CD4-positive, CD25-positive, alpha-beta regulatory T cell (primary cell): ENCODE measurements at regions not wholly inside any gene's neighbourhood (a gene's known extent, or its start where the extent isn't known, plus 50 kb on each side); places are given as distances from the start of the nearest gene placed in this dataset.

ENCODE experiments used
- ATAC-seq, 2 donors: fragments of 150-1000 bp; cut with Tn5 transposase; one replicate each; pipeline ENCODE4 v1.10.0; 2021; ENCODE audit warnings: low read depth in 2 of 2, moderate number of reproducible peaks in 2 of 2, moderate library complexity in 1 of 2
- DNase-seq, 3 donors: peaks; one replicate each; pipeline versions ENCODE4 v3.0.0 to v3.0.0-alpha.2; 2012 to 2022; ENCODE audit warnings: mixed read lengths in 1 of 3
- H3K27ac ChIP-seq: one replicate; pipeline ENCODE4 v1.7.0; 2013; ENCODE audit warnings: mild to moderate bottlenecking, low read length; ENCODE audit not compliant: insufficient read depth, poor library complexity, severe bottlenecking
- H3K27me3 ChIP-seq: one replicate; pipeline ENCODE4 v1.7.0; 2013; ENCODE audit warnings: low read length; ENCODE audit not compliant: control insufficient read depth, insufficient read depth
- H3K36me3 ChIP-seq: one replicate; pipeline ENCODE4 v1.7.0; 2013; ENCODE audit warnings: mild to moderate bottlenecking, low read length, moderate library complexity; ENCODE audit not compliant: control insufficient read depth, insufficient read depth
- H3K4me1 ChIP-seq: 2 replicates; pipeline ENCODE4 v1.7.0; 2013; ENCODE audit warnings: mild to moderate bottlenecking, low read length; ENCODE audit not compliant: insufficient read depth, control insufficient read depth, poor library complexity, severe bottlenecking
- H3K4me3 ChIP-seq: one replicate; pipeline ENCODE4 v1.7.0; 2013; ENCODE audit warnings: low read depth, mild to moderate bottlenecking, low read length, moderate library complexity
- H3K9me3 ChIP-seq, 2 experiments: 1 replicate in 1 of 2; 2 replicates in 1 of 2; pipeline ENCODE4 v1.7.0; 2013; ENCODE audit warnings: low read length in 2 of 2, mild to moderate bottlenecking in 1 of 2, moderate library complexity in 1 of 2; ENCODE audit not compliant: control insufficient read depth in 2 of 2
- H3K27ac Mint-ChIP-seq, 3 donors: one replicate each; pipeline ENCODE4 v1.8.0; 2020 to 2022; ENCODE audit warnings: mild to moderate bottlenecking in 3 of 3, mixed read lengths in 3 of 3, moderate library complexity in 2 of 3
- H3K27me3 Mint-ChIP-seq: one replicate; pipeline ENCODE4 v1.8.0; 2022; ENCODE audit warnings: mild to moderate bottlenecking, mixed read lengths
- H3K36me3 Mint-ChIP-seq: one replicate; pipeline ENCODE4 v1.8.0; 2020; ENCODE audit warnings: mixed read lengths
- H3K4me1 Mint-ChIP-seq, 4 donors: one replicate each; pipeline ENCODE4 v1.8.0; 2020 to 2022; ENCODE audit warnings: mixed read lengths in 4 of 4, mild to moderate bottlenecking in 1 of 4
- H3K4me3 Mint-ChIP-seq, 4 donors: one replicate each; pipeline ENCODE4 v1.8.0; 2020 to 2022; ENCODE audit warnings: mild to moderate bottlenecking in 4 of 4, mixed read lengths in 4 of 4, moderate library complexity in 3 of 4
- H3K9me3 Mint-ChIP-seq, 7 donors: one replicate each; pipeline ENCODE4 v1.8.0; 2020 to 2022; ENCODE audit warnings: mixed read lengths in 7 of 7, mild to moderate bottlenecking in 3 of 7, moderate library complexity in 2 of 7

DNA sequence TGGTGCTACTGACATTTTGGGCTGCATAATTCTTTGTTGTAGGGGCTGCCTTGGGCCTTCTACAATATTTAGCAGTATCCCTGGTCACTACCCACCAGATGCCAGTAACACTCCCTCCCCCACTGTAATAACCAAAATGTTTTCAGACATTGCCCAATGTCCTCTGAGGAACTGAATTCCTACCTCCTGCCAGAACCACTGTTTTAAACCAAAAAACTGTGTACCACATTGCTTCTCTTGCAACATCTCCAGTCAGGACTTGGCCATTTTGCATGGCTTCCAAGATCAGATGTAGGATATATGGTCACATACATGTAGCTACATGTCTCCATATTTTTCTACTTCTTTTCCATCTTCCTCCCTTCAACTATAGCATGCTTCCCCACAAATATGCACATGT lies 97.4 kb upstream of the IFNGR1 start:
- H3K36me3 ChIP-seq, result no peaks in the 10 kb centered on the region
- H3K36me3 Mint-ChIP-seq, result no peaks in the 10 kb centered on the region
- H3K27ac Mint-ChIP-seq, result no peak overlapping the region
- peaks cover 4% of the 10 kb centered on the region for H3K4me1 ChIP-seq
- H3K9me3 Mint-ChIP-seq, result no peaks in the 10 kb centered on the region
- H3K4me3 Mint-ChIP-seq, result no peak overlapping the region
- H3K4me3 ChIP-seq, result no peak overlapping the region
- no peaks in the 10 kb centered on the region for H3K9me3 ChIP-seq
- H3K27me3 ChIP-seq, result peaks cover 10% of the 10 kb centered on the region
- ATAC-seq, result no peak
- DNase-seq, result no peak
- H3K27ac ChIP-seq, result no peak overlapping the region
- peaks cover 40% of the 10 kb centered on the region for H3K27me3 Mint-ChIP-seq
- peaks cover 0 to 2% (median 0%) of the 10 kb centered on the region in 4 donors for H3K4me1 Mint-ChIP-seq

DNA sequence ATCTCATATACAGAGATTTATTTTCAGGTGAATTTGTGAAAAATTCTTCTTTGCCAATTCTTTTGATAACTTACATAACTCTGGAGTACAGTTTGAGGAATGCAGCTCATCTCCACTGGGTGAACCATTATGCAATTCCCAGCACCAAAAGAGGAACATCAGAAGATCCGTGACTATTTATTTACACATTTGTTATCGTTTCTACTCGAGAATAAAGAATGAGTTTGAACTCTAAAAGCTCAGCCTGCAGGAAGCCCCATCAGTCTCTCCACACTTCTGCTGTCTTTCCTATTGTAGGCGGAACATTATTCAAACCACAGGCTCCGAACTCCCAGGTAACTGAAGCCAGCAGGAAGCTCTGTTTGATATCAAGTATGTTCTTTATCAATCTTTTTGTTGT lies 95.9 kb upstream of the IFNGR1 start:
- H3K9me3 Mint-ChIP-seq, result no peaks in the 10 kb centered on the region
- Histone ChIP-seq H3K27me3 (peaks cover 13% of the 10 kb centered on the region), H3K27ac (no peak overlapping the region), H3K4me1 (peaks cover 4% of the 10 kb centered on the region), H3K9me3 (no peaks in the 10 kb centered on the region), H3K36me3 (no peaks in the 10 kb centered on the region), H3K4me3 (no peak overlapping the region)
- peaks cover 32% of the 10 kb centered on the region for H3K27me3 Mint-ChIP-seq
- ATAC-seq (no peak), DNase-seq (no peak)
- H3K27ac Mint-ChIP-seq, result no peak overlapping the region
- peaks cover 0 to 2% (median 0%) of the 10 kb centered on the region in 4 donors for H3K4me1 Mint-ChIP-seq
- H3K4me3 Mint-ChIP-seq, result no peak overlapping the region
- H3K36me3 Mint-ChIP-seq, result no peaks in the 10 kb centered on the region

DNA sequence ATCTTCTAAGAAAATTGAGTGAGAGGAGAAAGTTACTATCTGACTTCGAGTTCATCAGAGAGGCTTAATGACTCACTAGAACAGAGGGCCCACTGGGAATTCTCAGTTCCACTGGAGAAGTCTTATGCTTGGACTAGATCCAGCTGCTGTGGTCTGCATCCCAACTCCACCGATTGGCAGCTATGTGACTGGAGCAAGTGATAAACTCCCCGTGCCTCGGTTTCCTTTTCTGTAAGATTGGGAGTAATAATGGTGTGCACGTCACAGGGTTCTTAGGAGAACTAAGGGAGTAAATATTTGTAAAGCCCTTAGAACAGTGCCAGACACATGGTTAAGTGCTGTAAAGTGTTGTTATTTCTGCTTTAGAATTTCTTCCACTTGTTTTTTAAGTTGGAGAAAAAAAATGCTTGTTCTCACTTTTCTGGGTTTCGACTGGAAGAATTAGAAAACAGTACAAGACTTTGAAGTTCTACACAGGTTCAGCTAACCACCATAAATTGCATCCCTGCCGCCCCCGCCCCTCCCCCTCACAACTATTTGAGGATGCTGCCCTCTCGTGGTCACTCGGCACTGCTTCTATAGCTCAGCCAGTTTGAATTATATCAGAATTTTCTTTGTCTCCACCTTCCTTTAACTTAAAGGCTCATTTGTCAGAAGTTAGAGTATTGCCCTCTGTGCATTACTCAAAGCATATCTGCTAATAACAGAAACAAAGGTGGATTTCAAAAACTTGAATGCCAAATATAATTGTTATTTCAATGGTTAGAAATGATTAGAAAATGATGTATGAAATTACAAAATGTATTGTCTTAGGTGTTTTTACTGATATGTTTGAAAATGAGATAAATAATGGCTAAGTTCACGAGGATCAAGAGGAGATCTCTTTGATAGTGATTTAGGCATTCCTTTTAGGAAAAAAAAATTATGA lies 95.0 kb upstream of the IFNGR1 start:
- H3K4me3 ChIP-seq, result no peak overlapping the region
- Mint-ChIP-seq H3K36me3 (no peaks in the 10 kb centered on the region), H3K27ac (no peak overlapping the region), H3K4me1 (peaks cover 0 to 2% (median 0%) of the 10 kb centered on the region in 4 donors), H3K4me3 (no peak overlapping the region), H3K27me3 (peaks cover 32% of the 10 kb centered on the region), H3K9me3 (no peaks in the 10 kb centered on the region)
- ATAC-seq (peak; percentile 65 to 77), DNase-seq (peak; percentile 32 to 80 (median 49))
- H3K27ac ChIP-seq, result no peak overlapping the region
- H3K36me3 ChIP-seq, result no peaks in the 10 kb centered on the region
- peaks cover 4% of the 10 kb centered on the region for H3K4me1 ChIP-seq
- peaks cover 13% of the 10 kb centered on the region for H3K27me3 ChIP-seq
- H3K9me3 ChIP-seq, result no peaks in the 10 kb centered on the region

DNA sequence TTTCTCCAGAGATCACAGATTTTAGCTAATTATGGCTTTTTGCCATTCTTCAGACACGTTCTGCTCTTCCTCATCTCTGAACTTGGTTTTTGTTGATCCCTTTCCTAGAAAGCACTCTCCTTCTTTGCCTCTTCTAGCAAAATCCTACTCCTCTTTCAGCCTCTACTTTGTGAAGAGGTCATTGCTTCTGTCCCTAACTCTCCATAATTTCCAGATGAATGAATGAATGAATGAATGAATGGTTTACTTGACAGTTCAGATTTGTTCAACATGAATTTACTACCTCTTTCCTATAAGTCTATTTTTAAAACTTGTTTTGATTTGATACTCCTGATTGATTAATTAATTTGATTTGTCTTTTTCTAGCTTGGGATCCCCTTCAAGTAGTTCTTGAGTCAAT lies 94.0 kb upstream of the IFNGR1 start:
- Mint-ChIP-seq H3K36me3 (no peaks in the 10 kb centered on the region), H3K9me3 (no peaks in the 10 kb centered on the region), H3K4me3 (peak overlapping the region in 1 of 4 donors; percentile 43), H3K27me3 (peaks cover 31% of the 10 kb centered on the region), H3K27ac (no peak overlapping the region), H3K4me1 (peaks cover 0 to 2% (median 0%) of the 10 kb centered on the region in 4 donors)
- no peak for DNase-seq
- Histone ChIP-seq H3K9me3 (no peaks in the 10 kb centered on the region), H3K4me1 (peaks cover 4% of the 10 kb centered on the region), H3K4me3 (no peak overlapping the region), H3K27me3 (peaks cover 13% of the 10 kb centered on the region), H3K36me3 (no peaks in the 10 kb centered on the region), H3K27ac (no peak overlapping the region)
- no peak for ATAC-seq

DNA sequence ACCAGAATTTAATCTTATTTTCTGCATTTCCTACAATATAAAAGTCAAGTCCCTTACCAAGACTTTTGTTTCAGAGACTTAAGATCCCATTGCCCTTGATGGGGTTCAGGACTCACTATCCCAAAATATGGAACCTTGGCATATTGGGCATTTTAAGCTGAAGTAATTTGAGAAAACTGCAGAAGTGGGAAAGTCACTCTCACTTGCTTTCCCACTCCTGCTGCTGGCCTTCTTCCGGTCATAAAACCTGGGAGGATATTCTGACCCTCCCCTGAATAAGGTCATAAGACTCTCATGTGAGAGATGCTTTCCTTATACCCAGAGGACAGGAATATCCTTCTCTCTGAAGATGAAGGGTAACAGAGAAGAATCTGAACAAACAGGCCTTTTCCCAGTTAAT lies 92.8 kb upstream of the IFNGR1 start:
- H3K4me3 Mint-ChIP-seq, result no peak overlapping the region
- H3K27ac Mint-ChIP-seq, result no peak overlapping the region
- no peak overlapping the region for H3K4me3 ChIP-seq
- H3K27me3 ChIP-seq, result peaks cover 10% of the 10 kb centered on the region
- peaks cover 4% of the 10 kb centered on the region for H3K4me1 ChIP-seq
- H3K36me3 ChIP-seq, result no peaks in the 10 kb centered on the region
- H3K27ac ChIP-seq, result no peak overlapping the region
- H3K27me3 Mint-ChIP-seq, result peaks cover 22% of the 10 kb centered on the region
- H3K9me3 ChIP-seq, result no peaks in the 10 kb centered on the region
- H3K4me1 Mint-ChIP-seq, result peaks cover 0 to 2% (median 0%) of the 10 kb centered on the region in 4 donors
- ATAC-seq, result no peak
- DNase-seq, result no peak
- no peaks in the 10 kb centered on the region for H3K36me3 Mint-ChIP-seq
- H3K9me3 Mint-ChIP-seq, result no peaks in the 10 kb centered on the region

DNA sequence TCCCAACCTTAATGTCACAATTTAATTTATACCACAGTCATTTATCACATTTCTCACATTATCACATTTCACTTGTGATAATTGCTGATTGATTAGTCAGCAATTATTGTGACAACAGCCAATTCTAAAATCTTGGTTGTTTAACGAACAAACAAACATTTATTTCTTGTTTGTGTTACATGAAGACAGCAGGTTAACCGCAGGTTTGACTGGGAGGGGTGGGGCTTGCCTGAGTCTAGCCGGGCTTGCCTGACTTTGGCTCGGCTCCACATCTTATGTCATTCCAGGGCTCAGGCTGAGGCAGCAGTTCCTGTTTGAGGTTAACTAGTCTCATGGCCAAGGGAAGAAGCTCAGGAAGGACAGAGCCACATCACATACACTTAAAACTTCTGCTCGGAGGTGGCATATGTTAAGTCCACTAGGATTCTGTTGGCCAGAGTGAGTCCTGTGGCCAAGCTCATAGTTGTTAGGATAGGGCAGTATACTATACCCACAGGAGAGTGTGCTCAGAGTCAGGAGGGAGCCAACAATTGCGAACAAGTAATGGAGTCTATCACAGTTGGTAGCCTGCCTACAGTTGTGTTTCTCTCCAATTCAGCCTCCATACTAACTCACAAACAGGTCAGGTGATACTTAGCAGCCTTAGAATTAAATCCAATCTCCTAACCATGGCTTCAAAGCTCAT lies 90.0 kb upstream of the IFNGR1 start:
- peaks cover 0 to 1% (median 0%) of the 10 kb centered on the region in 4 donors for H3K4me1 Mint-ChIP-seq
- no peaks in the 10 kb centered on the region for H3K36me3 Mint-ChIP-seq
- no peaks in the 10 kb centered on the region for H3K9me3 Mint-ChIP-seq
- peak overlapping the region in 1 of 3 donors; percentile 20 for H3K27ac Mint-ChIP-seq
- no peak overlapping the region for H3K4me3 Mint-ChIP-seq
- Histone ChIP-seq H3K9me3 (no peaks in the 10 kb centered on the region), H3K36me3 (no peaks in the 10 kb centered on the region), H3K27me3 (peaks cover 15% of the 10 kb centered on the region), H3K4me3 (no peak overlapping the region), H3K4me1 (peaks cover 3% of the 10 kb centered on the region), H3K27ac (no peak overlapping the region)
- no peak for ATAC-seq
- DNase-seq, result no peak
- H3K27me3 Mint-ChIP-seq, result peaks cover 15% of the 10 kb centered on the region

DNA sequence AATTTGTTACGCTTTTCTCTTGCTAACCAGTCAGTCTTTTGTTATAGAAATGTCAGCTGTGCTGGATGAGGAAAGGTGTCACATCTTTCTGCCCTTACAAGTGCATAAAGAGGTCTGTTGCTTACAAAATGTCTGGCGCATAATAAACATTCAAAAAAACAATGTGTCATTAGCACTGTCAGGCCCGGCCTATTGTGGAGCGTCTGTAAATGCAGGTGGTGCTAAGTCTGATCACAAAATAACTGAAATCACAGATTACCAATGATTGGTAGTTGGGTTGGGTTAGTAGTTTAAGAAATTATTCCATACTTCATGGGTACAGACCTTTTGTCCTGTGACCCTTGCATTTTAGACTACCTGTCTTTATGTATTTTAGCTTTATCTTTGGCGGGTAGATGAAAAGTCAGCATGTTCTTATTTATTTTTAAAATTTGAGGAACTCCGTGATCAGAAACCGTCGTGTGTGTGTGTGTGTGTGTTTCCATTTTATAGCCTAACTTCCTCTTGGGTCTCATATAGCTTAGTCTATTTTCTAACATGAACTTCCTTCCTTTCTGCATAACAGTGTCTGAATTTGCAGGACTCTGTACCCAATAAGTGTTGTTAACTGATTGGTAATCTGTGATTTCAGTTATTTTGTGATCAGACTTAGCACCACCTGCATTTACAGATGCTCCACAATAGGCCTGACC lies 88.1 kb upstream of the IFNGR1 start:
- H3K4me1 ChIP-seq, result no peaks in the 10 kb centered on the region
- H3K36me3 ChIP-seq, result no peaks in the 10 kb centered on the region
- DNase-seq (no peak), ATAC-seq (no peak)
- Mint-ChIP-seq H3K27me3 (peaks cover 16% of the 10 kb centered on the region), H3K27ac (no peak overlapping the region), H3K4me3 (no peak overlapping the region), H3K9me3 (no peaks in the 10 kb centered on the region), H3K36me3 (no peaks in the 10 kb centered on the region), H3K4me1 (no peaks in the 10 kb centered on the region)
- H3K9me3 ChIP-seq, result no peaks in the 10 kb centered on the region
- no peak overlapping the region for H3K4me3 ChIP-seq
- H3K27me3 ChIP-seq, result peaks cover 14% of the 10 kb centered on the region
- H3K27ac ChIP-seq, result no peak overlapping the region
